ENCODE measurements at regions not wholly inside any gene's neighbourhood (a gene's known extent, or its start where the extent isn't known, plus 50 kb on each side); places are given as distances from the start of the nearest gene placed in this dataset.

DNA sequence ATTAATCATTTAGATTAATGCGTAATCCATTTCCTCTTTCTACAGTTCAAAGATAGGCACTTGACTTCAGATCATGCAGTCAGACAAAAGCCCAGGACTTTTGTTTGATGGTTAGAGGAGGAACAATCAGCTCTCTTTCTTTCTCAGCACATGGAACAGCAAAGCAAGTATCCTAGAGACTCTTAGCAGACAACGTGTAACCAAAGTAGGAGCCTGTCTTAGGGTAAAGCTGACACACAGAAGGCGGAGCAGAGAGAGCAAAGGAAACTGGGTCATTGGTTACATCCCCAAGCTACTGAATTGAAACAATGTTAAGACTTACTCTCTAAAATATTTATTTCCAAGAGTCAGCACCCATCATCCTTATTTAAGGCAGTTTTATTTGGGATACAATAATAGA lies 110.0 kb upstream of the HES1 start:
- WGBS, result 84% methylated on average over 3 of the region's 3 CpGs
- Histone ChIP-seq H3K27ac (no peak overlapping the region), H3K4me3 (no peak overlapping the region), H3K4me1 (peaks cover 4% of the 10 kb centered on the region), H3K9me3 (no peaks in the 10 kb centered on the region), H3K27me3 (no peaks in the 10 kb centered on the region), H3K36me3 (no peaks in the 10 kb centered on the region)
- DNase-seq (ENCODE audit: low spot score in 2 of 2), result no peak
- TF ChIP-seq POLR2AphosphoS5 (IDR thresholded peaks at IDR 0.05) (no peak), POLR2A (IDR thresholded peaks at IDR 0.05) (no peak), EP300 (IDR thresholded peaks at IDR 0.05) (no peak)
- TF ChIP-seq, protein P1, sequence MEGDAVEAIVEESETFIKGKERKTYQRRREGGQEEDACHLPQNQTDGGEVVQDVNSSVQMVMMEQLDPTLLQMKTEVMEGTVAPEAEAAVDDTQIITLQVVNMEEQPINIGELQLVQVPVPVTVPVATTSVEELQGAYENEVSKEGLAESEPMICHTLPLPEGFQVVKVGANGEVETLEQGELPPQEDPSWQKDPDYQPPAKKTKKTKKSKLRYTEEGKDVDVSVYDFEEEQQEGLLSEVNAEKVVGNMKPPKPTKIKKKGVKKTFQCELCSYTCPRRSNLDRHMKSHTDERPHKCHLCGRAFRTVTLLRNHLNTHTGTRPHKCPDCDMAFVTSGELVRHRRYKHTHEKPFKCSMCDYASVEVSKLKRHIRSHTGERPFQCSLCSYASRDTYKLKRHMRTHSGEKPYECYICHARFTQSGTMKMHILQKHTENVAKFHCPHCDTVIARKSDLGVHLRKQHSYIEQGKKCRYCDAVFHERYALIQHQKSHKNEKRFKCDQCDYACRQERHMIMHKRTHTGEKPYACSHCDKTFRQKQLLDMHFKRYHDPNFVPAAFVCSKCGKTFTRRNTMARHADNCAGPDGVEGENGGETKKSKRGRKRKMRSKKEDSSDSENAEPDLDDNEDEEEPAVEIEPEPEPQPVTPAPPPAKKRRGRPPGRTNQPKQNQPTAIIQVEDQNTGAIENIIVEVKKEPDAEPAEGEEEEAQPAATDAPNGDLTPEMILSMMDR (IDR thresholded peaks at IDR 0.05), result no peak

DNA sequence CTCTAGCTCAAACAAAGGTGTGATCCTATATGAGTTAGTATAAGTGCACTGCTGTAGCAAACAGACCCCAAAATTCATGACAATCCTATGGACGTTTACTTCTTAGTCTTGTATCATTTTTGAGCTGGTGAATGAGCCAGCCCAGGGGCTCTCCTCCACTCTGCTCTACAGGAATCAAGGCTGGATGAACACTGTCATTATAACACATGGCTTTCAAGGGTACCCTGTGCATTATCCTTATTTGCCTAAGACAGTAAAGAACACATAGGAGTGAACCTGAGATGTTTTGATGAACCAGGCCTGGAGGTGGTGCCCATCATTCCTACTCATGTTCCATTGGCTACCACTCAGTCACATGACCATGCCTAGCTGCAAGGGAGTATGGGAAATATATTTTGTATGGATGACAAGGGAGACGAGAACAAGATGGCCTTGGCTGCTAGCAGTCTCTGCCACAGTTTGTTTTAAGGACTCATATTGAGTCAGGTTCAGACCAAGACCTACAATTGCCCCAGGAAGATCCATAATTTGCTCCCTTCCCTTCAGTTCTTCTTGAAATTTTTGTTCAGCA lies 107.4 kb upstream of the HES1 start:
- 90% methylated on average over 2 of the region's 2 CpGs for WGBS
- no peak overlapping the region for H3K4me3 ChIP-seq
- no peaks in the 10 kb centered on the region for H3K36me3 ChIP-seq
- no peaks in the 10 kb centered on the region for H3K27me3 ChIP-seq
- no peak overlapping the region for H3K27ac ChIP-seq
- H3K9me3 ChIP-seq, result no peaks in the 10 kb centered on the region
- TF ChIP-seq EP300 (IDR thresholded peaks at IDR 0.05) (no peak), POLR2A (IDR thresholded peaks at IDR 0.05) (no peak), POLR2AphosphoS5 (IDR thresholded peaks at IDR 0.05) (no peak)
- TF ChIP-seq, protein P1 (IDR thresholded peaks at IDR 0.05), result no peak
- peaks cover 2% of the 10 kb centered on the region for H3K4me1 ChIP-seq
- DNase-seq (ENCODE audit: low spot score in 2 of 2), result no peak

DNA sequence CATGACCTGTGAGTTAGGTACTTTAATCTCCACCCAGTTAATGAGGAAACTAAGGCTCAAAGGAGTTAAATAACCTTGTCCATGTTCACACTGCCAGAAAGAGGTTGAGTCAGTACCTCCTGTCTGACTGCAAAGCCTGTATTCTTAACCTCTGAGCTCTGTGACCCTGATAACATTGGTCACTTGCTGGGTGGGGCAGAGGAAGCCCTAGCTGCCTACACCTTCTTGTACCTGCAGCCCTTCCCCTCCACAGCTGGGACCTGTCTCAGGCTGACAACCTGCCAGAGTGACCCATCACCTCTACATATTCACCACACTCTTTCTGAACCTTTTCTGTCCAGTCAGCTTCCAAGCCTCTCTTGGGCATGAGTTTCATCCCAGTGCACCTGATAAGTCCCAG lies 106.1 kb upstream of the HES1 start:
- H3K27ac ChIP-seq, result no peak overlapping the region
- no peaks in the 10 kb centered on the region for H3K27me3 ChIP-seq
- no peak for DNase-seq (ENCODE audit: low spot score in 2 of 2)
- no peaks in the 10 kb centered on the region for H3K36me3 ChIP-seq
- no peaks in the 10 kb centered on the region for H3K9me3 ChIP-seq
- TF ChIP-seq POLR2A (IDR thresholded peaks at IDR 0.05) (no peak), POLR2AphosphoS5 (IDR thresholded peaks at IDR 0.05) (no peak), EP300 (IDR thresholded peaks at IDR 0.05) (no peak)
- TF ChIP-seq, protein P1 (IDR thresholded peaks at IDR 0.05), result no peak
- H3K4me1 ChIP-seq, result no peaks in the 10 kb centered on the region
- H3K4me3 ChIP-seq, result no peak overlapping the region

DNA sequence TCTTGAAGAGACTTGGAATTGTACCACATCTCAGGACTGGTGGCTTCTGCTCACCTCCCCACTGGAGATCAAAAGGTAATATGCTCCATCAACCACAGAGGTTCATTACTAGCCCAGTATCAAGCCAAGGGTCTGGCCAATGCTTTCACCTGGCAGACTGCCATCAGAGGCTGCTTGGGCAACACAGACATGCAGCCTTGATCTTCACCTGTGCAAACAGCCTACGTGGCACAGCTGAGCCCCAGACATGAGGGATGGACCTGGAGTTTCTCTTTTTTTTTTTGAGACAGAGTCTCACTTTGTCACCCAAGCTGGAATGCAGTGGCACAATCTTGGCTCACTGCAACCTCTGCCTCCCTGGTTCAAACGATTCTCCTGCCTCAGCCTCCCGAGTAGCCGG lies 105.6 kb upstream of the HES1 start:
- DNase-seq (ENCODE audit: low spot score in 2 of 2), result no peak
- H3K27me3 ChIP-seq, result no peaks in the 10 kb centered on the region
- H3K4me1 ChIP-seq, result no peaks in the 10 kb centered on the region
- H3K36me3 ChIP-seq, result no peaks in the 10 kb centered on the region
- no peaks in the 10 kb centered on the region for H3K9me3 ChIP-seq
- TF ChIP-seq POLR2A (IDR thresholded peaks at IDR 0.05), result no peak
- no peak for TF ChIP-seq EP300 (IDR thresholded peaks at IDR 0.05)
- TF ChIP-seq, protein P1 (IDR thresholded peaks at IDR 0.05), result no peak
- TF ChIP-seq POLR2AphosphoS5 (IDR thresholded peaks at IDR 0.05), result no peak
- H3K27ac ChIP-seq, result no peak overlapping the region
- 97% methylated on average over 4 of the region's 4 CpGs for WGBS
- no peak overlapping the region for H3K4me3 ChIP-seq

DNA sequence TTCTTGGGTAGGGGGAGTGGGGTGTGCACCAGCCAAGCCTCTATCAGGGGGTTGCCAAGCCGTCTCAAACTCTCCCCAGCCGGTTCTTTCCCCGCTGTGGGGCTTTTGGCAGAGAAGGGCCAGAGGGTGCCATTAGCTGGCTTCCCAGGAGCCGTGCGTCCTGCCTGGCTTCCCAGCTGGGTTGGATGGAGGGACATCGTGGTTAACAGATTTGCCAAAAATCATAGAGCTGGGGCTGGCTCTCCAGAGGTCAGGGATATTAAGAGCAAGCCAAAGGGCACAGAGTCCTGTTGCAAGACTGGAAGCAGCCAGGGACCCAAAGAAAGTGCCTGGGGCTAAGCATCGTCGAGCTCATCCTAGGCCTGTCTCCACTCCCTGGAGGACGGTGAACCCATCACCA lies 104.6 kb upstream of the HES1 start:
- H3K9me3 ChIP-seq, result no peaks in the 10 kb centered on the region
- TF ChIP-seq POLR2A (IDR thresholded peaks at IDR 0.05) (no peak), POLR2AphosphoS5 (IDR thresholded peaks at IDR 0.05) (no peak), EP300 (IDR thresholded peaks at IDR 0.05) (no peak)
- TF ChIP-seq, protein P1 (IDR thresholded peaks at IDR 0.05), result no peak
- no peak overlapping the region for H3K4me3 ChIP-seq
- H3K4me1 ChIP-seq, result no peaks in the 10 kb centered on the region
- 94% methylated on average over 9 of the region's 9 CpGs for WGBS
- no peak for DNase-seq (ENCODE audit: low spot score in 2 of 2)
- H3K27me3 ChIP-seq, result no peaks in the 10 kb centered on the region
- H3K27ac ChIP-seq, result no peak overlapping the region
- H3K36me3 ChIP-seq, result no peaks in the 10 kb centered on the region

All from suprapubic skin (tissue), 4 donors.